Activated naive CD4-positive, alpha-beta T cell treated with anti-CD3 and anti-CD28 coated beads, Interleukin-2, amount 10 ng/mL, durations not matched to agents 7 days and 5 days (primary cell): ENCODE measurements at regions not wholly inside any gene's neighbourhood (a gene's known extent, or its start where the extent isn't known, plus 50 kb on each side); places are given as distances from the start of the nearest gene placed in this dataset.
"Not testable (repeated sequence)": the region's sequence is repeated elsewhere in the genome, so short reads cannot be mapped to it uniquely, and the experiment has no call there.

Experiments used
- CTCF ChIA-PET: fragments of 350-600 bp; sonication (Branson Sonifier 250); formaldehyde crosslinking; loops from one replicate; lab custom pipeline; 2021; ENCODE audit warnings: antibody characterized with exemption; lab: Charles Lee
- DNase-seq: peaks from one replicate; pipeline ENCODE4 v3.0.0-alpha.2; 2020
- H3K27ac Mint-ChIP-seq: one replicate; pipeline ENCODE4 v1.8.0; 2021; ENCODE audit warnings: mild to moderate bottlenecking, moderate library complexity, mixed read lengths
- H3K27me3 Mint-ChIP-seq: one replicate; pipeline ENCODE4 v1.8.0; 2021; ENCODE audit warnings: mild to moderate bottlenecking, mixed read lengths
- H3K36me3 Mint-ChIP-seq: one replicate; pipeline ENCODE4 v1.8.0; 2021; ENCODE audit warnings: mixed read lengths
- H3K4me1 Mint-ChIP-seq: one replicate; pipeline ENCODE4 v1.8.0; 2021; ENCODE audit warnings: mixed read lengths
- H3K4me3 Mint-ChIP-seq: one replicate; pipeline ENCODE4 v1.8.0; 2021; ENCODE audit warnings: mild to moderate bottlenecking, moderate library complexity, mixed read lengths
- H3K9me3 Mint-ChIP-seq: one replicate; pipeline ENCODE4 v1.8.0; 2021; ENCODE audit warnings: mixed read lengths

DNA sequence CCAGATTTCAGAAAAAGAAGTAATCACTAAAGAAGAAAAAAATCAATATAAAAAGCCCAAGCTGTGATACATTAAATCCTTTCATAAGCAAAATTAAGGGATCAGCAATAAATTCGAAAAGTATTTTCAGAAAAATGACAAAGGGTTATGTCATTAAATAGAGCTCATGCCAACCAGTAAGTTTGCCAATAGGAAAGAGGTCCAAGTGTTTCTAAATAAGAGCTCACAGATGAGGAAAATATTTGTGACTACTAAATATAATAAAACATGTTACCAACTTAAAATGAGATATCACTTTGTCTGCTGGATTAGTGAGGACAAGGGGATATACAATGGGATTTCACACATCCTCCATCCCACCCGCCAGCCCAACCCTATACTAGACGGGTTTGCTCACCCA, 140.3 kb upstream of the EYA4 start:
- no peaks in the 10 kb centered on the region for H3K36me3 Mint-ChIP-seq
- H3K27ac Mint-ChIP-seq, result no peak overlapping the region
- H3K9me3 Mint-ChIP-seq, result no peaks in the 10 kb centered on the region
- H3K4me1 Mint-ChIP-seq, result no peaks in the 10 kb centered on the region
- H3K27me3 Mint-ChIP-seq, result no peaks in the 10 kb centered on the region
- no peak overlapping the region for H3K4me3 Mint-ChIP-seq
- no peak for DNase-seq
- CTCF ChIA-PET, result no interaction called here

DNA sequence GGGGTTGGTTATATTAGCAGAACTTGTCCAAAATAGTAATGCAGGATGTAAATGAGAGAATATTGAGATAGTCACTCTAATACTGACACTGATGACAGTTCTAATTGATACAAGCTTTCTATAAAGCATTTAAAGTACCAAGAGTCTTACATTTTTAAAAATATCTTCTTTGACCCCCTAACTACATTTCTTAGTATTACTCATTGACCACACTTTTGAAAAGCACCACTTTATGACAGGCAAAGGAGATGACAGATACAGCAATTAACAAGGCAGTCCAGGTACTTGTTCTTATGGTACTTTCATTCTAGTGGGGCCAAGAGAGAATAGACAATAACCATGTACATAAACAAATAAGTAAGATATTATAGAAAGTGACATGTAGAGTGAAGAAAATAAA, 139.4 kb upstream of the EYA4 start:
- Mint-ChIP-seq H3K4me1 (no peaks in the 10 kb centered on the region), H3K36me3 (no peaks in the 10 kb centered on the region), H3K9me3 (no peaks in the 10 kb centered on the region), H3K27ac (no peak overlapping the region), H3K4me3 (no peak overlapping the region), H3K27me3 (no peaks in the 10 kb centered on the region)
- CTCF ChIA-PET, result no interaction called here
- no peak for DNase-seq

DNA sequence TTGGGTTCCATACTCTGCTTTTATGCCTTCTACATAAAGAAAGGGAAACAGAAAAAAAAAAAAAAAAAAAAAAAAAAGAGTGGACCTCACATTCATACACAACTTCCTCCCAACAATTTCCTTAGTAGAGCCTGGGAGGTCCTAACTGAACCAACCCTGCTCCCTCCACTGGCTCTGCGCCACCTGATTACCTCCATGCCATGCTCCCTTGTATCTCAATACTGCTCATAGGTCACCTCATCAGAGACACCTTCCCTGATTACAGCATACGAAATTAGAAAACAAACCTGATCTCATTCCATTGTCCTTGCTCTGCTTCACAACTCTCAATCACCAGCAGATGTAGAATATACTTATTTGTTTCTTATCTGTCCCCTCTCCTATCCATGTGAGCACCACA, 134.2 kb upstream of the EYA4 start:
- Mint-ChIP-seq H3K27ac (no peak overlapping the region), H3K9me3 (no peaks in the 10 kb centered on the region), H3K27me3 (no peaks in the 10 kb centered on the region), H3K4me3 (no peak overlapping the region), H3K36me3 (no peaks in the 10 kb centered on the region), H3K4me1 (no peaks in the 10 kb centered on the region)
- CTCF ChIA-PET, result no interaction called here
- no peak for DNase-seq

DNA sequence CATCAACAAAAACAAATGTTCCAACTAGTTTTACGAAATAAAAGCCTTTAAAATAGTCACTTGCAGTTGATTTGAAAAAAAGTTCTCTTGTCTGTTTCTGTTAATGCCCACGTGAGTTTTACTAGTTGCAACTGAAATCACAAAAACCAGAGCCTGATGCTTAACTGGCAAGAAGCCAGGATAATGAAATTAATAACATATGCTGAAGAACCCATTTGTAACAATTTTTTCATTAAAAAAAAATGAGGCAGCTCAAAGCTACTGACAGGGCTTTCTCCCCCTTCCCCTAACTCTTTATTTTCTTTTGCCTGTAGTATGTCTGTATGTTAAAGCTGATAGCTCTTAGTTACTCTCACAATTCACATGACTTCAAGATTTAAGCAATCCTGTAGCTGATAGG, 132.7 kb upstream of the EYA4 start:
- H3K9me3 Mint-ChIP-seq, result no peaks in the 10 kb centered on the region
- H3K4me3 Mint-ChIP-seq, result no peak overlapping the region
- H3K27ac Mint-ChIP-seq, result no peak overlapping the region
- no peaks in the 10 kb centered on the region for H3K4me1 Mint-ChIP-seq
- no peak for DNase-seq
- H3K36me3 Mint-ChIP-seq, result no peaks in the 10 kb centered on the region
- CTCF ChIA-PET, result no interaction called here
- H3K27me3 Mint-ChIP-seq, result no peaks in the 10 kb centered on the region

DNA sequence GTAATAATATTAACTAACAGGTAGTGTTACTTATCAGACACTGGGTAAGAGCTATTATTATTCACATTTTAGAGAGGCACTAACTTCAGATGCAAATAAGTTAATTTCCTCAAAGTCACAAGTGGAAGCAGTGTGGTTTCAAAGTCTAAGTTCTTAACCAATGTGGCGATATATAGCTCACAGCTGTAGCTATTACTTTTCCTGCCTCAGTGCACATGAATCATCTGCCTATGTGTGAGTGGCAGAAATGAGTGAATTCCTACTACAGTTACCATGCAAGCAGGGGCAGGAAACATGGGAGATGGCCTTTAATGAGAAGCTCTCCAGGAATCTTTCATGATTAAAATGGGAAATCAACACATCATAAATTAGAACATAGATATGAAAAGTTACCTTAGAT, 126.2 kb upstream of the EYA4 start:
- H3K4me3 Mint-ChIP-seq, result no peak overlapping the region
- no peaks in the 10 kb centered on the region for H3K36me3 Mint-ChIP-seq
- H3K9me3 Mint-ChIP-seq, result no peaks in the 10 kb centered on the region
- no peak overlapping the region for H3K27ac Mint-ChIP-seq
- H3K27me3 Mint-ChIP-seq, result no peaks in the 10 kb centered on the region
- H3K4me1 Mint-ChIP-seq, result no peaks in the 10 kb centered on the region
- DNase-seq, result no peak
- CTCF ChIA-PET, result no interaction called here

DNA sequence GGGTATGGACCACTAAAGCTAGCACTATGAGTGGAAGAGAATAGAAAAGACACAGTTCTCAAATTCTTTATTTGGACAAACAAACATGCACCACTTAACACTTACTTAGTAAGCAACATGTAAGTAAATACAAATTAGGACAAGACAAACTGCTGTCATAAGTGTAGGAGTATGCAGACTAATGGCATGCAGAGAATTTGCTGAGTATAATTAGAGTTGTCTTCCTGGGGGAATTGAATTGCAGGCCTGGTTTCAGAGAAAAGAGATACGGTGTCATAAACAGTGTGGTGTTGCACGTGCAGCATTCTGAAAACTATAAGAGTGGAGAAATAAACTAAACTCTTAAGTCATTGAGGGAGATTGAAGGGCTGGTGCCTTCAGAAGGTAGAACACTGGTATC, 125.2 kb upstream of the EYA4 start:
- H3K27me3 Mint-ChIP-seq, result no peaks in the 10 kb centered on the region
- DNase-seq, result no peak
- CTCF ChIA-PET, result no interaction called here
- H3K36me3 Mint-ChIP-seq, result no peaks in the 10 kb centered on the region
- no peak overlapping the region for H3K4me3 Mint-ChIP-seq
- peaks cover 8% of the 10 kb centered on the region for H3K9me3 Mint-ChIP-seq
- no peak overlapping the region for H3K27ac Mint-ChIP-seq
- no peaks in the 10 kb centered on the region for H3K4me1 Mint-ChIP-seq

DNA sequence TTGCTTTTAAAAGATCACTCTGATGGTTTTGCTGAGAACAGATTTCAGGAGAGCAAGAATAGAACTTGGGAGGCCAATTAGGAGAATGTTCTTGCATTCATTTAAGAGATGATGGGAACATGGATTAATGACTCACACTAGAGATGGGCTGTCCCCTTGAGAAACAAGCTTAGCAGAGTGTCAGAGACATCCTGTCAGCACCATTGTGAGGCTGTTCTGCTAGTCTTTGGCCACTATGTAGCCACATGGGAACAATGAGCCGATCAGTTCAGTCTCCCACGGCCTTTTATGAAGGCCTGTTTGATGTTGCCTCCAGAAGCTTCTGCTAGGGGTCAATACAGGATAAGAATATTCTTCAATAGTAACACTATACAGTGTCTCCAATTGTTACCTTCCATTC, 113.0 kb upstream of the EYA4 start:
- Mint-ChIP-seq H3K27me3 (no peaks in the 10 kb centered on the region), H3K4me3 (no peak overlapping the region), H3K36me3 (no peaks in the 10 kb centered on the region), H3K4me1 (no peaks in the 10 kb centered on the region), H3K9me3 (no peaks in the 10 kb centered on the region), H3K27ac (no peak overlapping the region)
- CTCF ChIA-PET, result no interaction called here
- DNase-seq, result no peak

DNA sequence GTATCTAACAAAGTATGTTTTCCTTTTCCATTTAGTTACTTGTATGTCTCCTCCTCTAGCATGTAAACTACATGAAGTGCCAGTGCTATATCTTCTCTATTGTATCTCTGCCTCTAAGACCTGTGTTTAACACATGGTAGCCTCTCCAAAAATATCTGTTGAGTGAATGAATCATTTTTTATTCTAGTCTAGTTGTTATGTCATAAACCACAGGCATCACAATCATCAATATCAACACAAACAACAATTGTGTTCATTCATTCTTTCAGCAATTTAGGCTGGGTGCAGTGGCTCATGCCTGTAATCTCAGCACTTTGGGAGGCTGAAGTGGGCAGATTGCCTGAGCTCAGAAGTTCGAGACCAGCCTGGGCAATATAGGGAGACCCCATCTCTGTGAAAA, 111.6 kb upstream of the EYA4 start:
- Mint-ChIP-seq H3K27ac (no peak overlapping the region), H3K4me3 (no peak overlapping the region), H3K36me3 (no peaks in the 10 kb centered on the region), H3K4me1 (no peaks in the 10 kb centered on the region), H3K27me3 (no peaks in the 10 kb centered on the region), H3K9me3 (no peaks in the 10 kb centered on the region)
- no peak for DNase-seq
- CTCF ChIA-PET, result no interaction called here

DNA sequence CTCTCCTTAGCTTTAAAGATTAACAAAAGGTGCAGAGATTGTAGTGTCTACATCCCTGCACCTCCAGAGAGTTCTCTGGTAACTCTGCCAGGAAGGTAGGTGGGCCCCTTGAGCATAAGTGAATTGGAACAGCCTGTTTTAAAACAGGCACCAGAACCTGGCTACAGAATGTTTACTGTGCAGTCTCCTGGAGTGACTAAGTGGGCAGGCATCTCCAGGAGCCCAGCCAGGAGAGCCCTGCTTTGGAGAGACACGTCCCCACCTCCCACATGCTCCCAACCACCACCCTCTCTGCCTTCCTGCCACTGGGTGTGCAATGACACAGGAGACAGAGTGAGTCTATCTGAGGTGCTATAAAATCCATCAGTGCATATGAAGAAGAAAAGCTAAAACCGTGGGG, 110.3 kb upstream of the EYA4 start:
- no peak for DNase-seq
- no peaks in the 10 kb centered on the region for H3K36me3 Mint-ChIP-seq
- CTCF ChIA-PET, result no interaction called here
- no peaks in the 10 kb centered on the region for H3K27me3 Mint-ChIP-seq
- no peaks in the 10 kb centered on the region for H3K9me3 Mint-ChIP-seq
- H3K4me3 Mint-ChIP-seq, result no peak overlapping the region
- no peak overlapping the region for H3K27ac Mint-ChIP-seq
- H3K4me1 Mint-ChIP-seq, result no peaks in the 10 kb centered on the region

DNA sequence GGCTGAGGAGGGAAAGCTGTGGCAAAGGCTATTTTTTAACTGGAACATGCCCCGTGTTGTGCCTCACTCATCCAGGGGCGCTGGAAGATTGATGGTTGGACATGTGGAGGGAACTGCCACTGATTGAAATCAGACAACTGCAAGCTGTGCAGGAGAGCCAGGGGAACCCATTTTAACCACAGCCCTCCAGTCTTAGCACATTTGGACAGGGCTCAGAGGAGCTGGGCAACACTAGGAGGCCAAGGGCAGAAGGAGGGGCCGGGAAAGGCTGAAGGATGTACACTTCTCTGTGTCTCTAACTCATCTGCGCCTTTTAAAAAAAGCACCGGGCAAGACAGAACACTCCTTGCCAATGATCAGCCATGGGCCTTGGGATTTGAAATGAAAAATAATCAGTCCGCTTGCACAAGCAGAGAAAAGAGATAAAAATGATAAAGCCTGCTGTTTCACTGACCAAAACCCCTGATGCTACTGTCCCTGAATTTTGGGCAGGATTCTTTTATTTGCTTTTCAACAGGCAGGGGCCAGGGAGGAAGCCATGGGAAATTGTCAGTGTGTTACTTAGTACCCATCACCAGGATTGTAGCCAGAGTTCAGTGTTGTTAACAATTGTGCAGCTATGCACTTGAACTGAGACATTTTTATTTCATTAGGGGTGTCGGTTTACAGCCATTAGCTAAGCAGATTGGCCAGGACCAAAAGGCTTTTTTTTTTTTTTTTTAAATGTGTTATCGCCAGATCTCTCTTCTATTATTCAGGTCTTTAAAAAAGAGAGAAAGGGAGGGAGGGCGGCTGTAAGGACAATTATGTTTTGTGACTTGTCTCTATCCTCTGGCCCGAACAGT, 109.3 kb upstream of the EYA4 start:
- CTCF ChIA-PET, result no interaction called here
- no peak for DNase-seq
- Mint-ChIP-seq H3K27me3 (no peaks in the 10 kb centered on the region), H3K4me1 (no peaks in the 10 kb centered on the region), H3K4me3 (no peak overlapping the region), H3K9me3 (no peaks in the 10 kb centered on the region), H3K36me3 (no peaks in the 10 kb centered on the region), H3K27ac (no peak overlapping the region)

DNA sequence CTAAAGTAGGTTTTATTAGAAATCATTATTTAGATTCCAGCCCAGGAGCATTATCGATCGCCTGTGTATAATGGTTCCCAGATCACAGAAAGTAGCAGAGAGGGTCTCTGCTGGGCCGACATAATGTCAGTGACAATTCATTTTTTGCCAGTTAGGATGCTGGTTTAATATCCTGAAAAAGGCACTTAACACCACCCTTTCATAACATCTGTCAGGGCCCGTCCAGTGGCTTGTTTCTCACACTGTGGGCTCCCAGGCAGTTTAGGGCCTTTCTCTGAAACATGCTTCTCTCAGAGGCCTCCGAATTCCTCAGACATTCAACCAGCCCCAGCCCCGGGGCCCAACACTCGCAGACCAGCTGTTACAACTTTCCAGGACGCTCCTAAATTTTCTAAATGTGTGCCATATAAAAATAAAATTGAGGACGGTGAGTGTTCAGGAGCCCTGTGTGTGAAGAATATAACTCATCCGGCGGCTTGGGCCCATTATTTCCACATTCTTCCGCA, 108.6 kb upstream of the EYA4 start:
- no peaks in the 10 kb centered on the region for H3K36me3 Mint-ChIP-seq
- no peak overlapping the region for H3K27ac Mint-ChIP-seq
- CTCF ChIA-PET, result no interaction called here
- H3K4me3 Mint-ChIP-seq, result no peak overlapping the region
- H3K27me3 Mint-ChIP-seq, result no peaks in the 10 kb centered on the region
- no peaks in the 10 kb centered on the region for H3K9me3 Mint-ChIP-seq
- no peaks in the 10 kb centered on the region for H3K4me1 Mint-ChIP-seq
- DNase-seq, result no peak

DNA sequence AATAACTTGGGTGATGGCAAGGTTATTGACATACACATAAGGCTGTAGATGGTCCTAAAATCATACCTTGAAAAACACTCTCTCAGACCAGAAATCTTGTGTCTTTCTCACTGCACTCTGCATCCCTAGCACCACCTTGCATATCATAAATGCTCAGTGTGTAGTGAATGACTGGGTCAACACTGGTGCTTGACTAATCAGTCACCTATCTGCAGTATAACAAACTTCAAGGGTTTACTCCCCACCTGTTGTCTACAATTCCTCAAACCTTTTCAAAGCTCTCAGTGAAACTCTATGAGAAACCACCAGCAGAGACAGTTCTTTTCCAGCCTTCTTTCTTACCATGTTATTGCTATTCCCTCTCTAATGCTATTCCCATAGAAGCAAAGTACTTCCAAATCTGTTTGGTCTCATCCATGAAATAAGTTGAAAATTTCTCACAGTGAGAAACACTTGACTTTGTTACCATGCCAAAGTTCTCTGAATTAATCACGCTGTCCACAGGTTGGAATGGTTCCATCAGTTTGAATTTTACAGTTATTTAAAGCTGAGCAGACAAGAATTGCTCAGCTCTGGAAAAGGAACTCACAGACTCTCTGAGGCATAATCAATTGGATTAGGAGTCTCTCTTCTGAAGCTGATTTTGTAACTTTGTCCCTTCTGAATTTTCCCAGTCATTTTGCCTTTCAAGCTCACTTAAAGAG, 104.8 kb upstream of the EYA4 start:
- CTCF ChIA-PET, result no interaction called here
- Mint-ChIP-seq H3K9me3 (no peaks in the 10 kb centered on the region), H3K4me1 (no peaks in the 10 kb centered on the region), H3K27me3 (no peaks in the 10 kb centered on the region), H3K36me3 (no peaks in the 10 kb centered on the region), H3K27ac (no peak overlapping the region), H3K4me3 (no peak overlapping the region)
- no peak for DNase-seq

DNA sequence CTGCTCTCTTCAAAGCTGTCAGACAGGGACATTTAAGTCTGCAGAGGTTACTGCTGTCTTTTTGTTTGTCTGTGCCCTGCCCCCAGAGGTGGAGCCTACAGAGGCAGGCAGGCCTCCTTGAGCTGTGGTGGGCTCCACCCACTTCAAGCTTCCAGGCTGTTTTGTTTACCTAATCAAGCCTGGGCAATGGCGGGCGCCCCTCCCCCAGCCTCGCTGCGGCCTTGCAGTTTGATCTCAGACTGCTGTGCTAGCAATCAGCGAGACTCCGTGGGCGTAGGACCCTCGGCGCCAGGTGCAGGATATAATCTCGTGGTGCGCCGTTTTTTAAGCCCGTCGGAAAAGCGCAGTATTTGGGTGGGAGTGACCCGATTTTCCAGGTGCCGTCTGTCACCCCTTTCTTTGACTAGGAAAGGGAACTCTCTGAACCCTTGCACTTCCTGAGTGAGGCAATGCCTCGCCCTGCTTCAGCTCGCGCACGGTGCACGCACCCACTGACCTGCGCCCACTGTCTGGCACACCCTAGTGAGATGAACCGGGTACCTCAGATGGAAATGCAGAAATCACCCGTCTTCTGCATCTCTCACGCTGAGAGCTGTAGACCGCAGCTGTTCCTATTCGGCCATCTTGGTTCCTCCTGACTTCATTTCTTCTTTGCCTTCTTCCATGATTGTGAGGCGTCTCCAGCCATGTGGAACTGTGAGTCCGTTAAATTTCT, 93.5 kb upstream of the EYA4 start:
- H3K27ac Mint-ChIP-seq, H3K4me3 Mint-ChIP-seq, H3K36me3 Mint-ChIP-seq, CTCF ChIA-PET, H3K9me3 Mint-ChIP-seq, DNase-seq, H3K4me1 Mint-ChIP-seq, H3K27me3 Mint-ChIP-seq: not testable (repeated sequence)

DNA sequence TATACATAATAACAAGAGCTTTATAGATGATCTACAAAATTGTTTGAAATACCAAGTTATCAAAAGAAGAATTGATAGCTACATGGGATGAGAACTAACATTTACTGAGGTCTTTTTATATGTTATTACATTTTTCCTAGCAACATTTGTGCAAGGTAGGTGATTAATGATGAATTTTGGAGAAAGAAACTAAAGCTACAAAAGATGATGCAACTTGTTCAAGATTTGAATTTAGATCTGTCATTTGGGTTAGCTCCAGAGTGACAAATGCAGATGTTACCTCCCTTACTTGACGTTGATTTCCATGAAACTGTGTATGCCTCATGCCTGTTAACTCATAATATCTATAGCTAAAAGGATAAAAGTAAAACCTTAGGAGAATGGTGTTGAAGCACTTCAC, 84.5 kb upstream of the EYA4 start:
- Mint-ChIP-seq H3K36me3 (no peaks in the 10 kb centered on the region), H3K4me1 (no peaks in the 10 kb centered on the region)

DNA sequence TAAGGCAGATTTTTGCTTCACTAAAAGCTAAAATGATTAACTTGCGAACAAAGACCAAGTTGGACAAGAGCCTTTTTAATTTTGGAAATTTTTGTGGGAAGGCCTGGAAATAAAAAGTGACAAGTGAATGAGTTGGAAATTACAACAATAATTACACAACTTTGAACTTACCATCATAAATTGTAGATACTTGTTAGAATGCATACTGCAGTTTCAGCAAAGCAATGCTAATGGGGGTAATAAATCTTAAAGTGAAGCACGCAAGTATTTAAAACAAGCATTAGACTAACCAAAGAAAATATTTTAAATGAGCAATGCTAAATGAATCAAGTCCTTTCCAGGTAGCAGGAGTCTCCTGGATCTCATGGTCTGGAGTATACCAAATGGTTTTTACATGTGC, 83.2 kb upstream of the EYA4 start:
- H3K4me1 Mint-ChIP-seq, result no peaks in the 10 kb centered on the region
- no peak overlapping the region for H3K4me3 Mint-ChIP-seq
- no peaks in the 10 kb centered on the region for H3K36me3 Mint-ChIP-seq
- H3K9me3 Mint-ChIP-seq, result no peaks in the 10 kb centered on the region
- H3K27me3 Mint-ChIP-seq, result no peaks in the 10 kb centered on the region
- no peak for DNase-seq
- no peak overlapping the region for H3K27ac Mint-ChIP-seq
- CTCF ChIA-PET, result no interaction called here

More for the DNA sequence above, 84.5 kb upstream of the EYA4 start:
- Mint-ChIP-seq H3K27me3 (no peaks in the 10 kb centered on the region), H3K27ac (no peak overlapping the region), H3K4me3 (no peak overlapping the region), H3K9me3 (no peaks in the 10 kb centered on the region)
- no peak for DNase-seq
- CTCF ChIA-PET, result no interaction called here
